Activated T-helper 1 cell treated with anti-CD3 and anti-CD28 coated beads, Interleukin-12 subunit alpha, Interleukin-12 subunit beta, Interleukin-2, Interleukin-4 antibody, amounts not matched to agents 30 ng/mL and 10 ng/mL and 1 ng/mL, durations not matched to agents 14 hours and 24 hours and 36 hours (primary cell): ENCODE measurements at regions not wholly inside any gene's neighbourhood (a gene's known extent, or its start where the extent isn't known, plus 50 kb on each side); places are given as distances from the start of the nearest gene placed in this dataset.

Experiments
- DNase-seq: peaks from one replicate; pipeline ENCODE4 v3.0.0; 2021; ENCODE audit warnings: low spot score
- H3K27ac Mint-ChIP-seq: one replicate; pipeline ENCODE4 v1.8.0; 2021; ENCODE audit warnings: mild to moderate bottlenecking, mixed read lengths
- H3K27me3 Mint-ChIP-seq: one replicate; pipeline ENCODE4 v1.8.0; 2022; ENCODE audit warnings: mild to moderate bottlenecking, moderate library complexity, mixed read lengths; ENCODE audit not compliant: insufficient read depth
- H3K36me3 Mint-ChIP-seq: one replicate; pipeline ENCODE4 v1.8.0; 2021; ENCODE audit warnings: low read depth, mixed read lengths
- H3K4me1 Mint-ChIP-seq: one replicate; pipeline ENCODE4 v1.8.0; 2021; ENCODE audit warnings: low read depth, mixed read lengths
- H3K4me3 Mint-ChIP-seq: one replicate; pipeline ENCODE4 v1.8.0; 2021; ENCODE audit warnings: mild to moderate bottlenecking, moderate library complexity, mixed read lengths
- H3K9me3 Mint-ChIP-seq: one replicate; pipeline ENCODE4 v1.8.0; 2021; ENCODE audit warnings: mixed read lengths
- intact Hi-C: fragments of 100-400 bp; cut with micrococcal nuclease; formaldehyde crosslinking; loops from one replicate; pipeline ENCODE4 v1.15.1; 2024

- intact Hi-C loops: no loop called here
- no peak overlapping the region for H3K27ac Mint-ChIP-seq
- no peaks in the 10 kb centered on the region for H3K36me3 Mint-ChIP-seq
Observed at GRCh38 chr3:177810162-177810623, 612.9 kb upstream of the TBL1XR1 start.

DNA sequence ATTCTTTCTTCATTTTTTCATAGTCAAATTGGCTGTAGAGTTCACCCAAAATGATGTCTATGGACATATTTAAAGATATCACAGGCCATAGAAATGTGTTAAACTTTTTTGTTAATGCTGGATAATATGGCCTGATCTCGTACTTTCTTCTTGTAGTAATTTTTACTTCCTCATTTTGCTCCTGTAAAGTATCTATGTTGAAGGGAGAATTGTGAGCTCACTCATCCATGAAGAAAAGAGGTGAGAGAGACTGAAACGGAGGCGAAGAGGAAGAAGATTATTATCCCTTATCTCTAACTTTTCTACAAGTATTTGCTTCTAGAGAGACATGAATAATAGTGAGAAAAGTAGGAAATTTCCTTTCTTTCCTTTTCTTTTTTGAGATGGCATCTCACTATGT, 613.8 kb upstream of the TBL1XR1 start:
- peaks cover 10% of the 10 kb centered on the region for H3K9me3 Mint-ChIP-seq
- intact Hi-C loops: no loop called here
- no peak for DNase-seq
- H3K36me3 Mint-ChIP-seq: no peaks in the 10 kb centered on the region
- H3K27ac Mint-ChIP-seq: no peak overlapping the region
- H3K4me3 Mint-ChIP-seq: no peak overlapping the region
- peaks cover 12% of the 10 kb centered on the region for H3K4me1 Mint-ChIP-seq
- H3K27me3 Mint-ChIP-seq: no peaks in the 10 kb centered on the region

More at GRCh38 chr3:177810162-177810623, 612.9 kb upstream of the TBL1XR1 start:
- Mint-ChIP-seq H3K4me3 (no peak overlapping the region), H3K9me3 (peaks cover 10% of the 10 kb centered on the region), H3K4me1 (peaks cover 12% of the 10 kb centered on the region), H3K27me3 (no peaks in the 10 kb centered on the region)
- no peak for DNase-seq

GRCh38 chr3:177811835-177812234, 614.6 kb upstream of the TBL1XR1 start:
- H3K36me3 Mint-ChIP-seq: no peaks in the 10 kb centered on the region
- H3K27me3 Mint-ChIP-seq: no peaks in the 10 kb centered on the region

GRCh38 chr3:177812492-177812891, 615.2 kb upstream of the TBL1XR1 start:
- Mint-ChIP-seq H3K27me3 (peaks cover under 1% of the 10 kb centered on the region), H3K36me3 (no peaks in the 10 kb centered on the region), H3K27ac (no peak overlapping the region), H3K4me3 (no peak overlapping the region), H3K9me3 (peaks cover 10% of the 10 kb centered on the region), H3K4me1 (peaks cover 12% of the 10 kb centered on the region)
- no peak for DNase-seq
- intact Hi-C loops: no loop called here

More at GRCh38 chr3:177811835-177812234, 614.6 kb upstream of the TBL1XR1 start:
- Mint-ChIP-seq H3K9me3 (peaks cover 10% of the 10 kb centered on the region), H3K4me3 (no peak overlapping the region), H3K27ac (no peak overlapping the region), H3K4me1 (peaks cover 12% of the 10 kb centered on the region)
- no peak for DNase-seq
- intact Hi-C loops: no loop called here

GRCh38 chr3:177813322-177813721, 616.0 kb upstream of the TBL1XR1 start:
- no peak overlapping the region for H3K4me3 Mint-ChIP-seq
- DNase-seq: no peak
- H3K9me3 Mint-ChIP-seq: peaks cover 7% of the 10 kb centered on the region
- no peaks in the 10 kb centered on the region for H3K36me3 Mint-ChIP-seq
- intact Hi-C loops: no loop called here
- H3K27me3 Mint-ChIP-seq: peaks cover 2% of the 10 kb centered on the region
- no peak overlapping the region for H3K27ac Mint-ChIP-seq
- peaks cover 12% of the 10 kb centered on the region for H3K4me1 Mint-ChIP-seq

DNA sequence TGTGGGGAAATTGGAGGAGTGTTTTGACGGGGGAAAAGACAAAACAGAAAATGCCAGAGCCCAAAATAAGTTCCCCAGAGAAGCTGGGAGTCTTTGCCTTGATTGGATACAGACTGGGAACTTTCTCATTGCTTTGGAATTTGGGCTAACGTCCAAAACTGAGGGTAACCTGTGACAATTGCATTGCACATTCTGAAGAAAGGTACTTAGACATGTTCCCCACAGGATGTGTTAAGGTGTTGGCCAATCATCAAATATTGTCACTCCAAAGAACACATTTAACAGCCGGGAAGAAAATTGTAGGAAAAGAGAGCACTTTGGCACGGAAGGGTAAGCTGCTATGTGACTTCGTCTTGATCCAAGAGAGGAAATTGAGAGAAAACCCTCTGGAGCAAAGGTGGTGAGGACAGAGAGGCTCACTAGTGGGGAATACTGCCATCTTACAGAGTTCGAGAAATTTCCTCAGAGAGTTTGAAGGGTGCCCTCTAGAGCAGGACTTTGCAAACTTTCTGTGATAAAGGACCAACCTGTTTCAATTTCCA, 619.5 kb upstream of the TBL1XR1 start:
- no peaks in the 10 kb centered on the region for H3K36me3 Mint-ChIP-seq
- no peak for DNase-seq
- no peak overlapping the region for H3K4me3 Mint-ChIP-seq
- peaks cover 9% of the 10 kb centered on the region for H3K4me1 Mint-ChIP-seq
- no peaks in the 10 kb centered on the region for H3K9me3 Mint-ChIP-seq
- H3K27me3 Mint-ChIP-seq: peaks cover 2% of the 10 kb centered on the region
- H3K27ac Mint-ChIP-seq: no peak overlapping the region
- intact Hi-C loops: no loop called here

DNA sequence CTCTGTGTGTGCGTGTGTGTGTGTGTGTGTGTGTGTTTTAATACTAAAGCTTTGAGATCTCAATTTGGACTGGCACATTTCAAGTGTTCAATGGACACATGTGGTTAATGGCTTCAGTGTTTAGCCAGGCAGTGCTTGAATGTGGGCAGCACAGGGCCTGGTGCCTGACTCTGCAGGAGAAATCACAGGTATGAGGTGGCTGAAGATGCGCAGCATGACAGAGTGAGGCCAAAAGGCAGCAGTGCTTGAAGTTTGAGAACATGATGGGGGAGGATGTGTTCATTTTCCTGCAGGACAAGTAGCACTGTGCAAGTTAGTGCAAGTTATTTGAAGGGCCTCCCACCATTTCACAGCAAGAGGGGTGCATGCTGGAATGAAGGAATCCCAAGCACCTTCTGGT, 620.5 kb upstream of the TBL1XR1 start:
- Mint-ChIP-seq H3K27ac (no peak overlapping the region), H3K4me3 (no peak overlapping the region), H3K27me3 (peaks cover 2% of the 10 kb centered on the region), H3K9me3 (no peaks in the 10 kb centered on the region), H3K36me3 (no peaks in the 10 kb centered on the region), H3K4me1 (peaks cover 9% of the 10 kb centered on the region)
- no peak for DNase-seq
- intact Hi-C loops: no loop called here

DNA sequence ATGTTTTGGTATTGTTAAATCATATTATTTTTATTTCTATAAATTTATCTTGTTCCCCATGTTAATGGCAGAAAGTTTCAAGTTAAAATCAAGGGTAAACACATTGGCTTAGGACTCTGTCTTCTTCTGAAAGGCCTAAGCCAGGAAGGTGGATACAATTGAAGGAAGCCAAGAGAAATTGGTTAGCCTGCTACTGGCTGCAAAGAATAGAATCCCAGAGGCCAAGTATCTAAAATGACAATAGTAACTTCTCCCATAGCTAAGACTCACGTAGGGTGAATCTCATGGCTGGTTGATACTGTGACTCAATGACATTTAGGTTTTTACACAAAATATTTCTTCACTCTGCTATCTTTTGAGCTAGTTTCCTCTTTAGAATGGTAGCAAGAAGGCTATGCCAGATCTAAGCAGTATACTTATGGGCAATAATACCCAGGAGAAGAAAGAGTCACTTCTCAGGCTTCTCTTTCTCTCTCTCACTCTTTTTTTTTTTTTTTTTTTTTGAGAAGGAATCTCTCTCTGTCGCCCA, 621.5 kb upstream of the TBL1XR1 start:
- H3K27ac Mint-ChIP-seq: no peak overlapping the region
- H3K36me3 Mint-ChIP-seq: no peaks in the 10 kb centered on the region
- DNase-seq: no peak
- H3K4me3 Mint-ChIP-seq: no peak overlapping the region
- intact Hi-C loops: no loop called here
- peaks cover 9% of the 10 kb centered on the region for H3K4me1 Mint-ChIP-seq
- H3K9me3 Mint-ChIP-seq: no peaks in the 10 kb centered on the region
- peaks cover 2% of the 10 kb centered on the region for H3K27me3 Mint-ChIP-seq

- intact Hi-C loops: no loop called here
- Mint-ChIP-seq H3K27me3 (peaks cover 2% of the 10 kb centered on the region), H3K36me3 (no peaks in the 10 kb centered on the region), H3K4me3 (no peak overlapping the region), H3K27ac (no peak overlapping the region), H3K9me3 (no peaks in the 10 kb centered on the region), H3K4me1 (peaks cover 9% of the 10 kb centered on the region)
- no peak for DNase-seq
Observed at GRCh38 chr3:177820683-177821316, 623.5 kb upstream of the TBL1XR1 start.

GRCh38 chr3:177822681-177823096, 625.4 kb upstream of the TBL1XR1 start:
- Mint-ChIP-seq H3K27ac (no peak overlapping the region), H3K4me3 (no peak overlapping the region), H3K36me3 (no peaks in the 10 kb centered on the region), H3K9me3 (no peaks in the 10 kb centered on the region), H3K4me1 (peaks cover 9% of the 10 kb centered on the region), H3K27me3 (peaks cover under 1% of the 10 kb centered on the region)
- intact Hi-C loops: no loop called here
- DNase-seq: no peak

- Mint-ChIP-seq H3K27ac (no peak overlapping the region), H3K36me3 (no peaks in the 10 kb centered on the region), H3K4me1 (peaks cover 9% of the 10 kb centered on the region), H3K4me3 (no peak overlapping the region), H3K27me3 (no peaks in the 10 kb centered on the region), H3K9me3 (no peaks in the 10 kb centered on the region)
- intact Hi-C loops: no loop called here
- no peak for DNase-seq
Observed at GRCh38 chr3:177823701-177824189, 626.5 kb upstream of the TBL1XR1 start.

DNA sequence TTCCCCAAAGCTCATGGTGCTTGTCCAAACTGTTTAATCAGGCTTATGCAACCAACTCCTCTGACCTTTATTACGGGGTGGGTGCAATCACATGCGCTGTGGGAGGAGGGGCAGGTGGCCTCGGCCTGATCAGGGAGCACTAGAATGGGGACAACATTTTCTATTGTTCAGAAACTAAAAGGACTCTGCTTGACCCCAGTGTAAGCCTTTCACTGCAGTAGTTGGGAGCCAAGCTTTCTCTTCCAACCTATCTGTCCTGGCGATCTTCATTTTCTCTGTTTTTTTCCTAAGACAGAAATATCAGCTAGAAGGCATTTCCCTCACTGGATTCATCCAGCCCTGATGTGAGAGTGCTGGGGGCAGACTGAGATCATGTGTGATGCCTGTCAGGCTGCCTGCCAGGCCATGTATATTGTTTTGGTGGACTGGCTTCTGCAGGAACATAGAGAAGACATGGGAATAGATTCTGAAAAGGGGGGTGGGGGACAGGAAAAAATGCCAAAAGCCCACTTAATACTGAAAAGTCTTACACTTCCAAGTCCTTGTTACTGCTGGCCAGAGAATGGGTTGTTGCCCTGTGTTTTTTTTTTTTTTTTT, 627.0 kb upstream of the TBL1XR1 start:
- no peaks in the 10 kb centered on the region for H3K9me3 Mint-ChIP-seq

GRCh38 chr3:177824841-177825240, 627.6 kb upstream of the TBL1XR1 start:
- intact Hi-C loops: no loop called here
- no peak for DNase-seq
- no peaks in the 10 kb centered on the region for H3K36me3 Mint-ChIP-seq
- H3K4me3 Mint-ChIP-seq: no peak overlapping the region
- no peaks in the 10 kb centered on the region for H3K27me3 Mint-ChIP-seq
- H3K9me3 Mint-ChIP-seq: no peaks in the 10 kb centered on the region
- H3K27ac Mint-ChIP-seq: no peak overlapping the region
- H3K4me1 Mint-ChIP-seq: peaks cover 9% of the 10 kb centered on the region

More for the DNA sequence above, 627.0 kb upstream of the TBL1XR1 start:
- no peaks in the 10 kb centered on the region for H3K27me3 Mint-ChIP-seq
- H3K4me3 Mint-ChIP-seq: no peak overlapping the region
- H3K36me3 Mint-ChIP-seq: no peaks in the 10 kb centered on the region
- intact Hi-C loops: no loop called here
- no peak for DNase-seq
- peaks cover 9% of the 10 kb centered on the region for H3K4me1 Mint-ChIP-seq
- no peak overlapping the region for H3K27ac Mint-ChIP-seq
